ENCODE measurements at regions not wholly inside any gene's neighbourhood (a gene's known extent, or its start where the extent isn't known, plus 50 kb on each side); places are given as distances from the start of the nearest gene placed in this dataset.

DNA sequence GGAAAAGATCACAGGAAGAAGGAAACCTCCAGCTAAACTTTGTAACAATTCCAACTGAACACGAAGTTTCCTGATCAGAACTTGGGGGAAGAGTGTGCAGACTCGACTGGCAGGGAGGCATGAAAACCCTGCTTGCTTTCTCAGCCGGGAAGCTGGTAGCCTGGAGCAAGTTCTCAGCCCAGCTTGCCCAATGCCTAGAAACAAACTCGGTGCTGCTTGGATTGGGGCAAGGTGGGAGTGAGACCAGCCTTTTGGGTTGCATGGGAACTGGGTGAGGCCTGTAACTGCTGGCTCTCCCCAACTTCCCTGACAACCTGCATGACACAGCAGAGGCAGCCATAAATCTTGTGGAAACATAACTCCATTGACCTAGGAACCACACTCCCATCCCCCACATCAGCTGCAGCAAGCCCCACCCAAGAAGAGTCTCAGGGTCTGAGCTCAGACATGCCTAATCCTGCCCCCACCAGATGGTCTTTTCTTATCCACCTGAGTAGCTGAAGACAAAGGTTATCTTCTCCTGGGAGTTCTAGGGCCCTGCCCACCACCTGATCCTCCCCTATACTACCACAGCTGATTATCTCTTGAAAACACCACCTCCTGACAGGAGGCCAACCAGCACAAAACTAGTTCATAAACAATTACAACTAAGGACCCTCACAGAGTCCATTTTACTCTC lies 1859.7 kb upstream of the CELF4 start:
- no peak for TF ChIP-seq Cebpa-rat (IDR thresholded peaks at IDR 0.05)
- no peaks in the 10 kb centered on the region for H3K4me1 ChIP-seq
- H4K20me1 ChIP-seq: no peaks in the 10 kb centered on the region
- H3K9me3 ChIP-seq: no peaks in the 10 kb centered on the region
- H3K36me3 ChIP-seq: no peaks in the 10 kb centered on the region
- H3K4me2 ChIP-seq: no peak overlapping the region
- no peaks in the 10 kb centered on the region for H3K27me3 ChIP-seq
- no peak overlapping the region for H3K27ac ChIP-seq
- no peak overlapping the region for H3K4me3 ChIP-seq
- no peak overlapping the region for H3K9ac ChIP-seq

GRCh38 chr18:39424261-39424660 lies 1858.7 kb upstream of the CELF4 start:
- no peaks in the 10 kb centered on the region for H3K4me1 ChIP-seq
- no peak overlapping the region for H3K27ac ChIP-seq
- H3K4me3 ChIP-seq: no peak overlapping the region
- no peak overlapping the region for H3K4me2 ChIP-seq
- no peak overlapping the region for H3K9ac ChIP-seq
- no peak for TF ChIP-seq Cebpa-rat (IDR thresholded peaks at IDR 0.05)
- no peaks in the 10 kb centered on the region for H3K9me3 ChIP-seq
- no peaks in the 10 kb centered on the region for H4K20me1 ChIP-seq
- H3K36me3 ChIP-seq: no peaks in the 10 kb centered on the region
- H3K27me3 ChIP-seq: no peaks in the 10 kb centered on the region

DNA sequence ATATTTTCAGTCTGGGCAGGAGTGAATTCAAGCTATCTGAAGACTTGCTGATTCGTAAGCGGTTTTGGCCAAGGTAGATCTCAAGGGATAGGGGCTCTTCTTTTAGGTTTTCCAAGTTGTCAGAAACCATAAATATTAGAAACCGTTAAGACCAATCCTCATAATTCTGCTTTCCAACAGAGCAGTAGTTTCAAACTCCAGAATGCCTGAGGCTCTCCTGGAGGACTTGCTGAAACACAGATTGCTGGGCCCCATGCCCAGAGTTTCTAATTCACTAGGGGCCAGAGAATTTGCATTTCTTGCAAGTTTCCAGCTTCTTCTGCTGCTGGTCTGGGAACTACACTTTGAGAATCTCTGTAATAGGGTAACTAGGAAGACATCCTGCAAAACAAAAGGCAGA lies 1855.7 kb upstream of the CELF4 start:
- no peak for TF ChIP-seq Cebpa-rat (IDR thresholded peaks at IDR 0.05)
- Histone ChIP-seq H3K27ac (no peak overlapping the region), H3K4me1 (no peaks in the 10 kb centered on the region), H3K9me3 (no peaks in the 10 kb centered on the region), H3K27me3 (no peaks in the 10 kb centered on the region), H4K20me1 (no peaks in the 10 kb centered on the region), H3K4me2 (no peak overlapping the region), H3K36me3 (no peaks in the 10 kb centered on the region), H3K4me3 (no peak overlapping the region), H3K9ac (no peak overlapping the region)

DNA sequence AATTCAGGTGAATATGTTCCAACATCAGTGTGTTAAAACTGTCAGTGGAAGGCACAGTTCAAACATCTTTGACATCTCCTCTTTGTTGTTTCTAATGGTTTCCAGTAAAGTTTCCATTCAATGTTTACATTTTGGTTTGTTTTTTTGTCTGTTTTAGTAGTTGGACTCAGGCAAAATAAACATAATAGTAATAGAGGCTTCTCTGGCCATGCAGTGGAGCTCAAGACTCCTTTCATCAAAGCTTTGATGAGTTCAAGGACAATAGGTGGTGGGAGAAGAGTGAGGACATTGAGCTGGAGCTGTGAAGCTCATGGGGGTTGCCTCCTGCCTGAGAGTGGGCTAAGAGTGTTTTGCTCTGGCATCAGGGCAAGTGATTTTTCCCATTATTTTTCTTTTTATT lies 1853.7 kb upstream of the CELF4 start:
- no peaks in the 10 kb centered on the region for H3K4me1 ChIP-seq
- no peak overlapping the region for H3K27ac ChIP-seq
- H3K9ac ChIP-seq: no peak overlapping the region
- H3K9me3 ChIP-seq: no peaks in the 10 kb centered on the region
- no peak overlapping the region for H3K4me3 ChIP-seq
- no peaks in the 10 kb centered on the region for H3K36me3 ChIP-seq
- H3K27me3 ChIP-seq: no peaks in the 10 kb centered on the region
- no peak overlapping the region for H3K4me2 ChIP-seq
- no peaks in the 10 kb centered on the region for H4K20me1 ChIP-seq
- TF ChIP-seq Cebpa-rat (IDR thresholded peaks at IDR 0.05): no peak

DNA sequence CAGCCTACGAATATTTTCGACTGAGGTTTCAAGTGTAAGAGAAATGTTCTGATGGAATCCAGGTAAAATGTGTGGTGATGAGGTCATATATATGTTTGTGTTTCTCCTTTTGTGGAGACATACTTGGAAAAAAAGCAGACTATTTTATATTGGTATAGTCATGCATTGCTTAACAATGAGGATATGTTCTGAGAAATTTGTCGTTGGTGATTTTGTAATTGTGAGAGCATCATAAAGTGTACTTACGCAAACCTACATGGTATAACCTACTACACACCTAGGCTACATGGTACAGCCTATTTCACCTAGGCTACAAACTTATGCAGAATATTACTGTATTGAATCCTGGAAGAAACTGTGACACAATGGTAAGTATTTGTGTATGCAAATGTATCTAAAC lies 1849.9 kb upstream of the CELF4 start:
- no peaks in the 10 kb centered on the region for H4K20me1 ChIP-seq
- H3K27ac ChIP-seq: no peak overlapping the region
- H3K9me3 ChIP-seq: no peaks in the 10 kb centered on the region
- no peaks in the 10 kb centered on the region for H3K4me1 ChIP-seq
- H3K4me2 ChIP-seq: no peak overlapping the region
- H3K4me3 ChIP-seq: no peak overlapping the region
- H3K27me3 ChIP-seq: no peaks in the 10 kb centered on the region
- no peak overlapping the region for H3K9ac ChIP-seq
- TF ChIP-seq Cebpa-rat (IDR thresholded peaks at IDR 0.05): no peak
- no peaks in the 10 kb centered on the region for H3K36me3 ChIP-seq

- no peaks in the 10 kb centered on the region for H4K20me1 ChIP-seq
- H3K4me2 ChIP-seq: no peak overlapping the region
- no peaks in the 10 kb centered on the region for H3K4me1 ChIP-seq
- H3K27me3 ChIP-seq: no peaks in the 10 kb centered on the region
- no peaks in the 10 kb centered on the region for H3K36me3 ChIP-seq
- H3K9me3 ChIP-seq: no peaks in the 10 kb centered on the region
- TF ChIP-seq Cebpa-rat (IDR thresholded peaks at IDR 0.05): no peak
- no peak overlapping the region for H3K9ac ChIP-seq
- no peak overlapping the region for H3K27ac ChIP-seq
- H3K4me3 ChIP-seq: no peak overlapping the region
Measured at GRCh38 chr18:39414009-39414700, 1848.6 kb upstream of the CELF4 start.

GRCh38 chr18:39406941-39407340 lies 1841.3 kb upstream of the CELF4 start:
- no peak overlapping the region for H3K27ac ChIP-seq
- no peak overlapping the region for H3K4me3 ChIP-seq
- H3K4me1 ChIP-seq: no peaks in the 10 kb centered on the region
- H4K20me1 ChIP-seq: no peaks in the 10 kb centered on the region
- no peak overlapping the region for H3K9ac ChIP-seq
- no peaks in the 10 kb centered on the region for H3K27me3 ChIP-seq
- no peaks in the 10 kb centered on the region for H3K9me3 ChIP-seq
- H3K36me3 ChIP-seq: no peaks in the 10 kb centered on the region
- TF ChIP-seq Cebpa-rat (IDR thresholded peaks at IDR 0.05): no peak
- no peak overlapping the region for H3K4me2 ChIP-seq

DNA sequence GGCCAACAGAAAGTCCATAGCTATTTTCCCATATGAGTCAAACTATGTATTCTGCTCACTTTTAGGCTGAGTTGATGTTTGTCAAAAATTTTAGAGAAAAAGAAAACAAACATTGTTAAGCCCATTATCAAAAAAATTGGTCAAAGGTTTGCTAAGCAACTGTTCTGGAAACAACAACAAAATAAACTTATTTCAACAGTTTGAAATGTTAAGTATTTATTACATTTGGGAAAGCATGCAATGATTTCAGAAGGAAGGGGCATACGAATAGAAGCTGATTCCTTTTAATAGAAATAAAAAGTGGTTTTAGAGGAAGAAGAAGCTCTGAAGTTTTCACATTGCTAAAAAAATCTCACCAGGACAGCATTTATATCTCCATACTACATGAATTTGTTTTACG lies 1837.5 kb upstream of the CELF4 start:
- Histone ChIP-seq H3K36me3 (no peaks in the 10 kb centered on the region), H3K27ac (no peak overlapping the region), H3K9me3 (no peaks in the 10 kb centered on the region), H3K4me2 (no peak overlapping the region), H3K4me1 (no peaks in the 10 kb centered on the region), H3K9ac (no peak overlapping the region), H3K27me3 (no peaks in the 10 kb centered on the region), H4K20me1 (no peaks in the 10 kb centered on the region), H3K4me3 (no peak overlapping the region)
- no peak for TF ChIP-seq Cebpa-rat (IDR thresholded peaks at IDR 0.05)

DNA sequence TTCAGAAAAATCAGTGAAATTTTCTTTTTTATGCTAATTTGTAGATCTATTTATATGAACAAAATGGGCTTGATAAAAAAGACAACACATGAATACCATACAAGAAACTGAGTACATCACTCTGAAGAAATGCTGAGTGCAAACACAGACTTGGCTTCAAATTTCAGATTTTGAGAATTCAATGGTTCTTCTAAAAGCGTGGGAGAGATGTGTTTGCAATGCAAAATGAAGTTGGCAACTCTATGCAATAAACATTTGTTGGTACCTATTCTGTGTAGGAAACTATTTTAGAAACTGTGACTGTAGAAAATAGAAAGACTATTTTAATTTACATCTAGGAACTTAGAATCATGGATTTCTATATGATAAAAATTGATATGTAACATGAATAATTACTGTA lies 1834.1 kb upstream of the CELF4 start:
- H3K36me3 ChIP-seq: no peaks in the 10 kb centered on the region
- no peaks in the 10 kb centered on the region for H4K20me1 ChIP-seq
- H3K4me2 ChIP-seq: no peak overlapping the region
- no peaks in the 10 kb centered on the region for H3K4me1 ChIP-seq
- no peaks in the 10 kb centered on the region for H3K27me3 ChIP-seq
- TF ChIP-seq Cebpa-rat (IDR thresholded peaks at IDR 0.05): no peak
- H3K27ac ChIP-seq: no peak overlapping the region
- peaks cover 3% of the 10 kb centered on the region for H3K9me3 ChIP-seq
- no peak overlapping the region for H3K4me3 ChIP-seq
- no peak overlapping the region for H3K9ac ChIP-seq

DNA sequence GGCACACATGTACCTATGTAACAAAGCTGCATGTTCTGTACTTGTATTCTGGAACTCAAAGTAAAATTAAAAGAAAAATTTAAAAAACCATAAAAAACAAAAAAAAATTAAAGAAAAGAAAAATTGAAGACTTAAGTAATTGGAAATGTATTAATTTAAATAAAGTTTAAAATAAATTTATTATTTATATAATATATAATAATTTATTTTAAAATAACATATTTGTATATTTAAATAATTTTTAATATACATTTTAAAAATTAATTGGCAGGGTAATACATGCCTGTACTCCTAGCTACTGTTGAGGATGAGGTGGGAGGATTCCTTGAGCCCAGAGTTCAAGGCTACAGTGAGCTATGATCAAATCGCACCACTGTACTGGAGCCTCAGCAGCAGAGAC lies 1830.6 kb upstream of the CELF4 start:
- Histone ChIP-seq H3K9me3 (peaks cover 6% of the 10 kb centered on the region), H3K27ac (no peak overlapping the region), H3K9ac (no peak overlapping the region), H3K4me1 (no peaks in the 10 kb centered on the region), H3K4me3 (no peak overlapping the region), H3K4me2 (no peak overlapping the region), H3K27me3 (no peaks in the 10 kb centered on the region), H3K36me3 (no peaks in the 10 kb centered on the region), H4K20me1 (no peaks in the 10 kb centered on the region)
- TF ChIP-seq Cebpa-rat (IDR thresholded peaks at IDR 0.05): no peak
